B cell (primary cell): ENCODE measurements at regions not wholly inside any gene's neighbourhood (a gene's known extent, or its start where the extent isn't known, plus 50 kb on each side); places are given as distances from the start of the nearest gene placed in this dataset.

Source experiments
- ATAC-seq: fragments of 200-7000 bp; cut with Tn5 transposase; one replicate; pipeline ENCODE4 v1.10.0; 2021; ENCODE audit warnings: low read depth, mild to moderate bottlenecking, moderate number of reproducible peaks, moderate library complexity
- CTCF ChIA-PET: fragments of 350-600 bp; sonication (Branson Sonifier 250); formaldehyde crosslinking; loops from one replicate; lab custom pipeline; 2021; ENCODE audit warnings: antibody characterized with exemption, inconsistent platforms; lab: Charles Lee
- POLR2A ChIA-PET: fragments of 350-600 bp; sonication (Branson Sonifier 250); formaldehyde crosslinking; loops from one replicate; lab custom pipeline; 2021; ENCODE audit warnings: antibody characterized with exemption; lab: Charles Lee
- DNase-seq: peaks from one replicate; pipeline ENCODE4 v3.0.0; 2013
- H2AFZ ChIP-seq: 2 replicates; pipeline ENCODE4 v1.6.1; 2012; ENCODE audit warnings: mild to moderate bottlenecking, low read depth, low read length; ENCODE audit not compliant: insufficient read depth, poor library complexity, severe bottlenecking
- H3K27ac ChIP-seq, 2 donors: 1 replicate in 1 of 2; 2 replicates in 1 of 2; pipeline ENCODE4 v1.5.1; 2012 to 2013; ENCODE audit warnings: low read length in 2 of 2, mild to moderate bottlenecking in 2 of 2, moderate library complexity in 1 of 2
- H3K27me3 ChIP-seq, 4 experiments: fragments of 200-600 bp in 1 of 4; sonication (generic) in 1 of 4; replicated peaks in 1 of 4; 1 replicate in 2 of 4; 2 replicates in 2 of 4; pipeline versions ENCODE4 v1.6.1 to v1.7.0; 2013 to 2016; ENCODE audit warnings: low read length in 3 of 4, mild to moderate bottlenecking in 2 of 4, mixed read lengths in 1 of 4, moderate library complexity in 1 of 4; ENCODE audit not compliant: insufficient read depth in 4 of 4, control insufficient read depth in 3 of 4; ENCODE audit errors: control extremely low read depth in 1 of 4
- H3K36me3 ChIP-seq, 2 experiments: replicated peaks in 1 of 2; 1 replicate in 1 of 2; 2 replicates in 1 of 2; pipeline versions ENCODE4 v1.6.1 to v1.7.1; 2013; ENCODE audit warnings: low read length in 1 of 2; ENCODE audit not compliant: insufficient read depth in 2 of 2, control insufficient read depth in 1 of 2; ENCODE audit errors: control extremely low read depth in 1 of 2, extremely low read depth in 1 of 2
- H3K4me1 ChIP-seq, 2 donors: fragments of 200-600 bp in 1 of 2; sonication (generic) in 1 of 2; 1 replicate in 1 of 2; 2 replicates in 1 of 2; pipeline versions ENCODE4 v1.5.1 to v1.6.1; 2013 to 2017; ENCODE audit warnings: low read length in 2 of 2; ENCODE audit not compliant: control insufficient read depth in 2 of 2, insufficient read depth in 2 of 2
- H3K4me2 ChIP-seq: replicated peaks from 2 replicates; pipeline ENCODE3; 2012; ENCODE audit warnings: mild to moderate bottlenecking, low read depth, low read length; ENCODE audit not compliant: poor library complexity, severe bottlenecking
- H3K4me3 ChIP-seq, 5 experiments: fragments of 200-600 bp in 1 of 5; sonication (generic) in 1 of 5; 1 replicate in 3 of 5; 2 replicates in 2 of 5; pipeline versions ENCODE4 v1.5.1 to v1.7.0; 2011 to 2016; ENCODE audit warnings: low read length in 4 of 5, mild to moderate bottlenecking in 4 of 5, low read depth in 2 of 5, control low read depth in 1 of 5, moderate library complexity in 1 of 5; ENCODE audit not compliant: insufficient read depth in 1 of 5; ENCODE audit errors: control extremely low read depth in 1 of 5, extremely low read depth in 1 of 5
- H3K79me2 ChIP-seq: fragments of 200-600 bp; sonication (generic); one replicate; pipeline ENCODE4 v1.6.0; 2016; ENCODE audit warnings: low read length; ENCODE audit not compliant: control insufficient read depth, insufficient read depth
- H3K9ac ChIP-seq: fragments of 200-600 bp; sonication (generic); 2 replicates; pipeline ENCODE4 v1.6.1; 2017; ENCODE audit warnings: mild to moderate bottlenecking, low read length, moderate library complexity
- H3K9me3 ChIP-seq, 3 donors: one replicate each; pipeline versions ENCODE4 v1.6.1 to v1.7.1; 2013; ENCODE audit warnings: low read length in 2 of 3; ENCODE audit not compliant: control insufficient read depth in 2 of 3, insufficient read depth in 1 of 3; ENCODE audit errors: control extremely low read depth in 1 of 3
- H4K20me1 ChIP-seq: 2 replicates; pipeline ENCODE4 v1.6.0; 2012; ENCODE audit warnings: mild to moderate bottlenecking, low read length; ENCODE audit not compliant: insufficient read depth, control insufficient read depth, poor library complexity, severe bottlenecking
- H3K27ac Mint-ChIP-seq: one replicate; pipeline ENCODE4 v1.8.0; 2021; ENCODE audit warnings: mixed read lengths
- H3K27me3 Mint-ChIP-seq: one replicate; pipeline ENCODE4 v1.8.0; 2021; ENCODE audit warnings: mixed read lengths
- H3K4me1 Mint-ChIP-seq: one replicate; pipeline ENCODE4 v1.8.0; 2021; ENCODE audit warnings: mixed read lengths
- H3K4me3 Mint-ChIP-seq: one replicate; pipeline ENCODE4 v1.8.0; 2021; ENCODE audit warnings: mixed read lengths
- H3K9me3 Mint-ChIP-seq: one replicate; pipeline ENCODE4 v1.8.0; 2022; ENCODE audit warnings: mixed read lengths; ENCODE audit not compliant: insufficient read depth
- CTCF ChIP-seq: fragments of 200-600 bp; IDR thresholded peaks from one replicate; pipeline ENCODE4 v1.8.0; 2022; ENCODE audit warnings: antibody characterized with exemption, mild to moderate bottlenecking
- EZH2 ChIP-seq: IDR thresholded peaks from 2 replicates; pipeline ENCODE4 v1.6.1; 2012; ENCODE audit warnings: borderline replicate concordance, low read depth, mild to moderate bottlenecking, moderate library complexity, low read length; ENCODE audit not compliant: insufficient read depth, poor library complexity, severe bottlenecking
- WGBS: methylation state at CpG from one replicate; pipeline ENCODE4 v1.1.5; 2013; ENCODE audit warnings: missing lambda C conversion rate; ENCODE audit not compliant: insufficient coverage; 5-methylcytosine and 5-hydroxymethylcytosine counted together
- intact Hi-C: fragments of 100-400 bp; cut with micrococcal nuclease; formaldehyde crosslinking; loops from one replicate; pipeline ENCODE4 v1.10.0; 2022

- no peak overlapping the region for H3K27ac Mint-ChIP-seq
- no CpG with 5 or more reads among the region's 2 CpGs for WGBS
- intact Hi-C loops, result no loop called here
- no peak overlapping the region for H3K27ac ChIP-seq
- no peaks in the 10 kb centered on the region for H3K27me3 Mint-ChIP-seq
- no peaks in the 10 kb centered on the region for H3K36me3 ChIP-seq
- TF ChIP-seq EZH2 (no peak), CTCF (no peak)
- no peak overlapping the region for H3K4me3 ChIP-seq
- no peaks in the 10 kb centered on the region for H3K79me2 ChIP-seq
- POLR2A ChIA-PET, result no interaction called here
- no peaks in the 10 kb centered on the region for H3K4me1 ChIP-seq
- peaks cover 0 to 6% (median 0%) of the 10 kb centered on the region in 3 donors for H3K9me3 ChIP-seq
- DNase-seq, result no peak
- no peaks in the 10 kb centered on the region for H4K20me1 ChIP-seq
- CTCF ChIA-PET, result no interaction called here
- no peak overlapping the region for H3K4me2 ChIP-seq
- no peak for ATAC-seq
- H3K4me1 Mint-ChIP-seq, result no peaks in the 10 kb centered on the region
- no peaks in the 10 kb centered on the region for H3K27me3 ChIP-seq
- no peaks in the 10 kb centered on the region for H3K9me3 Mint-ChIP-seq
- no peak overlapping the region for H2AFZ ChIP-seq
- no peak overlapping the region for H3K9ac ChIP-seq
- H3K4me3 Mint-ChIP-seq, result no peak overlapping the region
Measured at GRCh38 chr4:66095065-66095464, 424.8 kb upstream of the EPHA5 start.

- POLR2A ChIA-PET, result no interaction called here
- intact Hi-C loops, result no loop called here
- no peak overlapping the region for H3K4me3 ChIP-seq
- no peaks in the 10 kb centered on the region for H3K79me2 ChIP-seq
- no peak for ATAC-seq
- H2AFZ ChIP-seq, result no peak overlapping the region
- H3K9ac ChIP-seq, result no peak overlapping the region
- H3K4me3 Mint-ChIP-seq, result no peak overlapping the region
- no peaks in the 10 kb centered on the region for H3K27me3 ChIP-seq
- H3K4me1 ChIP-seq, result no peaks in the 10 kb centered on the region
- CTCF ChIA-PET, result no interaction called here
- H3K9me3 ChIP-seq, result peaks cover 0 to 6% (median 0%) of the 10 kb centered on the region in 3 donors
- H3K27ac ChIP-seq, result no peak overlapping the region
- H3K27me3 Mint-ChIP-seq, result no peaks in the 10 kb centered on the region
- no peak overlapping the region for H3K27ac Mint-ChIP-seq
- TF ChIP-seq EZH2 (no peak), CTCF (no peak)
- peaks cover 2% of the 10 kb centered on the region for H3K9me3 Mint-ChIP-seq
- WGBS, result 98% methylated on average over 13 of the region's 15 CpGs
- H3K4me1 Mint-ChIP-seq, result no peaks in the 10 kb centered on the region
- no peaks in the 10 kb centered on the region for H4K20me1 ChIP-seq
- H3K36me3 ChIP-seq, result no peaks in the 10 kb centered on the region
- H3K4me2 ChIP-seq, result no peak overlapping the region
- DNase-seq, result no peak
Measured at GRCh38 chr4:66094070-66094469, 423.8 kb upstream of the EPHA5 start.
